ENCODE measurements at regions not wholly inside any gene's neighbourhood (a gene's known extent, or its start where the extent isn't known, plus 50 kb on each side); places are given as distances from the start of the nearest gene placed in this dataset.

DNA sequence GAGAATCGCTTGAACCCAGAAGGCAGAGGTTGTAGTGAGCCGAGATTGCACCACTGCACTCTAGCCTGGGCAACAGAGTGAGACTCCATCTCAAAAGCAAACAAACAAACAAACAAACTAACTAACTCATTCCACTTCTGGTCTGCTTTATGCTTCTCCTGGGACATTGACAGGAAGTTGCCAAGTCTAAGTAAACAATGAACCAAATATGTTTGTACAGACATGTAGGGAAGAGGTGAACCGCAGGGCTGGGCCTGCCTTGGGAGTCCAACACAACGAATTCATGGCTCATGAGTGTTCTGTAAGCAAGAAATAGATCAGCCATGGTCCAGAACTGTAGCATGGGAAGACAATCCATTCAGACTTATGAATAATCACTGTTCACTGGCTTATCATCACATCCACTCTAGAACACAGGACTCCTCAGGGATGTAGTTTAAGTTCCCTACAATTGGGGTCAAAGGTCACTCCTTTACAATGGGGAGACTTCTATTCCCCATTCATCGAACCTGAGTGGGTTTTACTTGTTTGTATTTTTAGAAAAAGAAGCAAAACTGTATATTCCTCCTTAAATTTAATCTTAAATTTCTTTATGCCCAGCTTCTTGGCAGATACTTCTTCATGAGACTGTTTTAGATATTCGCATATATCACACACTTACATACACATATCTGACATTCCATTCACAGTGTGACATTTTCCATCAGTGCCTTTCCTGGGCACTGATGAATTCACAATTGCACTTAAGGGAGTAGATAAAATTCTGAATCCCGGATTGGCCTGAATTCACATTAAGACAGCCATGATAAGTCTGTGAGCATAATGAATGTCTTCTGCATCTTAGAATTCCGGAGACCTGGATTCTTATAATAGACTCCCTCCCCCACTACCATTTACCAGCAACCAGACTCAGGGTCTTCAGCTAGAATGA, 159.1 kb upstream of the EEPD1 start:
- TF ChIP-seq CTCF (IDR thresholded peaks at IDR 0.05), result no peak

- TF ChIP-seq CTCF (IDR thresholded peaks at IDR 0.05), result no peak
Observed at GRCh38 chr7:35995334-35995733, 157.7 kb upstream of the EEPD1 start.

DNA sequence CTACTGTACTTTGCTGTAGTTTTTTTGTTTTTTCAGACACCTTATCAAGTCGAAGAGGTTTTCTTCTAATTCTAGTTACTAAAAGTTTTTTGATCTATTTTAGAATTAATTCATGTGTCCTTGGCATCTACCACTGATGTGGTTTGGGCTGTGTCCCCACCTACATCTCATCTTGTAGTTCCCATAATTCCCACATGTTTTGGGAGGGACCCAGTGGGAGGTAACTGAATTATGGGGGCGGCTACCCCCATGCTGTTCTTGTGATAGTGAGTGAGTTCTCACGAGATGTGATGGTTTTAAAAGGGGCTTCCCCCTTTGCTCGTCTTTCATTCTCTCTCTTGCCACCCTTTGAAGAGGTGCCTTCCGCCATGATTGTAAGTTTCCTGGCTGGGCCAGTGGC, 154.6 kb upstream of the EEPD1 start:
- TF ChIP-seq CTCF (IDR thresholded peaks at IDR 0.05), result no peak

DNA sequence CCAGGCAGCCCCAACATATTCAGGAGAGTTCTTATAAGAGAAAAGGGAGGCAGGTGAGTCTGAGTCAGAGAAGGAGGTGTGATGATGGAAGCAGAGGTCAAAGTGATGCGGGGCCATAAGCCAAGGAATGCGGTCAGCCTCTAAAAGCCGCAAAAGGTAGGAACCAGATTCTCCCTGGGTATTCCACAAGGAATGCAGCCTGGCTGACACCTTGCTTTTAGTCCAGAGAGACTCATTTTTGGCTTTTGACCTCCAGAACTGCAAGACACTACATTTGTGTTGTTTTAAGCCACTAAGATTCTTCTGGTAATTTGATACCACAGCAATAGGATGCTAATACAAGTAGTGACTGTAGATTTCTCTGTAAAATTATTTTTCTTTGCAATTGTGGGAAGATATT, 151.5 kb upstream of the EEPD1 start:
- TF ChIP-seq CTCF (IDR thresholded peaks at IDR 0.05), result no peak

DNA sequence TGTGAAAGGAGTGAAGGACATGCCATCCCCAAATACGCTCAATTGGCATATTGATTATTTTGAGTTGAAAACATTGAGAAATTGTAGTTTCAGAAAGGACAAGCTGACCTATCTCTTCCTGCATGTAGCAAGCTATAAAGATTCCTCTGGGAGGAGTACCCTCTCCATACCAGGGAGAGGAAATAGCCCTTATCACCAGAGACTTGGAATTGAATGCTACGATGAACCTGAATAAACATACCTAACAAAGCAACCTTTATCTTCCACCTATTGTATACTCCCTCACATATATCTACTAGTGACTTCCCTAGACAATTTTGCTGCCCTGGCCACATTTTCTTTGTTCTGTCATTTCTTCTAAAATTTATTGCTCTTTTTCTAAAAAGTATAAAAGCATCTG, 150.2 kb upstream of the EEPD1 start:
- no peak for TF ChIP-seq CTCF (IDR thresholded peaks at IDR 0.05)

GRCh38 chr7:36003343-36003742, 149.7 kb upstream of the EEPD1 start:
- TF ChIP-seq CTCF (IDR thresholded peaks at IDR 0.05), result no peak

GRCh38 chr7:36005293-36005692, 147.8 kb upstream of the EEPD1 start:
- no peak for TF ChIP-seq CTCF (IDR thresholded peaks at IDR 0.05)

Measured in LNCAP (cell line).